Activated CD4-positive, alpha-beta T cell treated with anti-CD3 and anti-CD28 coated beads for 36 hours (primary cell): ENCODE measurements at regions not wholly inside any gene's neighbourhood (a gene's known extent, or its start where the extent isn't known, plus 50 kb on each side); places are given as distances from the start of the nearest gene placed in this dataset.

Experiments used
- ATAC-seq: fragments of 200-7000 bp; cut with Tn5 transposase; one replicate; pipeline ENCODE4 v1.10.0; 2021; ENCODE audit warnings: mild to moderate bottlenecking, moderate library complexity
- CTCF ChIA-PET: fragments of 350-600 bp; sonication (Branson Sonifier 250); formaldehyde crosslinking; loops from one replicate; lab custom pipeline; 2021; ENCODE audit warnings: antibody characterized with exemption; lab: Charles Lee
- POLR2A ChIA-PET: fragments of 350-600 bp; sonication (Branson Sonifier 250); formaldehyde crosslinking; loops from one replicate; lab custom pipeline; 2021; ENCODE audit warnings: antibody characterized with exemption, inconsistent platforms; lab: Charles Lee
- DNase-seq: peaks from one replicate; pipeline ENCODE4 v3.0.0-alpha.2; 2020
- H3K27ac Mint-ChIP-seq: one replicate; pipeline ENCODE4 v1.8.0; 2021; ENCODE audit warnings: mixed read lengths
- H3K27me3 Mint-ChIP-seq: one replicate; pipeline ENCODE4 v1.8.0; 2021; ENCODE audit warnings: mixed read lengths
- H3K36me3 Mint-ChIP-seq: one replicate; pipeline ENCODE4 v1.8.0; 2021; ENCODE audit warnings: low read depth, mixed read lengths
- H3K4me1 Mint-ChIP-seq: one replicate; pipeline ENCODE4 v1.8.0; 2021; ENCODE audit warnings: mixed read lengths
- H3K4me3 Mint-ChIP-seq: one replicate; pipeline ENCODE4 v1.8.0; 2021; ENCODE audit warnings: mild to moderate bottlenecking, moderate library complexity, mixed read lengths
- H3K9me3 Mint-ChIP-seq: one replicate; pipeline ENCODE4 v1.8.0; 2021; ENCODE audit warnings: low read depth, mixed read lengths
- intact Hi-C, 2 experiments: fragments of 100-400 bp; cut with DNase I in 1 of 2; cut with micrococcal nuclease in 1 of 2; formaldehyde crosslinking; loops; one replicate each; pipeline versions ENCODE4 v1.14.2 to v1.15.1; 2022 to 2024; cut with DNase I, micrococcal nuclease

- DNase-seq: no peak
Observed at GRCh38 chr11:26842478-26843282, 120.8 kb upstream of the SLC5A12 start.

GRCh38 chr11:26843539-26843938 lies 121.7 kb upstream of the SLC5A12 start:
- no peaks in the 10 kb centered on the region for H3K27me3 Mint-ChIP-seq
- POLR2A ChIA-PET: no interaction called here
- ATAC-seq: no peak
- no peaks in the 10 kb centered on the region for H3K36me3 Mint-ChIP-seq
- H3K9me3 Mint-ChIP-seq: peaks cover 1% of the 10 kb centered on the region
- H3K4me1 Mint-ChIP-seq: no peaks in the 10 kb centered on the region
- CTCF ChIA-PET: no interaction called here
- DNase-seq: no peak
- H3K4me3 Mint-ChIP-seq: no peak overlapping the region
- intact Hi-C loops: no loop called here
- H3K27ac Mint-ChIP-seq: no peak overlapping the region

More at GRCh38 chr11:26842478-26843282, 120.8 kb upstream of the SLC5A12 start:
- Mint-ChIP-seq H3K27ac (no peak overlapping the region), H3K36me3 (no peaks in the 10 kb centered on the region), H3K27me3 (no peaks in the 10 kb centered on the region), H3K4me1 (no peaks in the 10 kb centered on the region), H3K9me3 (peaks cover 2% of the 10 kb centered on the region), H3K4me3 (no peak overlapping the region)
- intact Hi-C loops: no loop called here
- CTCF ChIA-PET: no interaction called here
- POLR2A ChIA-PET: no interaction called here
- ATAC-seq: no peak

- ChIA-PET POLR2A (no interaction called here), CTCF (no interaction called here)
- intact Hi-C loops: no loop called here
Observed at GRCh38 chr11:26844963-26845362, 123.1 kb upstream of the SLC5A12 start.

GRCh38 chr11:26846227-26846626 lies 124.4 kb upstream of the SLC5A12 start:
- POLR2A ChIA-PET: no interaction called here
- CTCF ChIA-PET: no interaction called here
- Mint-ChIP-seq H3K9me3 (no peaks in the 10 kb centered on the region), H3K27ac (no peak overlapping the region), H3K4me1 (no peaks in the 10 kb centered on the region), H3K36me3 (no peaks in the 10 kb centered on the region), H3K4me3 (no peak overlapping the region), H3K27me3 (no peaks in the 10 kb centered on the region)
- DNase-seq (no peak), ATAC-seq (no peak)
- intact Hi-C loops: no loop called here

More at GRCh38 chr11:26844963-26845362, 123.1 kb upstream of the SLC5A12 start:
- Mint-ChIP-seq H3K4me3 (no peak overlapping the region), H3K4me1 (no peaks in the 10 kb centered on the region), H3K9me3 (no peaks in the 10 kb centered on the region), H3K27ac (no peak overlapping the region), H3K36me3 (no peaks in the 10 kb centered on the region), H3K27me3 (no peaks in the 10 kb centered on the region)
- no peak for ATAC-seq
- no peak for DNase-seq

GRCh38 chr11:26847459-26847858 lies 125.6 kb upstream of the SLC5A12 start:
- no peak overlapping the region for H3K4me3 Mint-ChIP-seq
- no peaks in the 10 kb centered on the region for H3K36me3 Mint-ChIP-seq
- POLR2A ChIA-PET: no interaction called here
- no peaks in the 10 kb centered on the region for H3K9me3 Mint-ChIP-seq
- DNase-seq (no peak), ATAC-seq (no peak)
- H3K27me3 Mint-ChIP-seq: no peaks in the 10 kb centered on the region
- intact Hi-C loops: no loop called here
- H3K4me1 Mint-ChIP-seq: no peaks in the 10 kb centered on the region
- no peak overlapping the region for H3K27ac Mint-ChIP-seq
- CTCF ChIA-PET: no interaction called here

- DNase-seq (no peak), ATAC-seq (no peak)
- no peaks in the 10 kb centered on the region for H3K27me3 Mint-ChIP-seq
- no peaks in the 10 kb centered on the region for H3K36me3 Mint-ChIP-seq
- no peaks in the 10 kb centered on the region for H3K9me3 Mint-ChIP-seq
- no peaks in the 10 kb centered on the region for H3K4me1 Mint-ChIP-seq
- no peak overlapping the region for H3K27ac Mint-ChIP-seq
- ChIA-PET CTCF (no interaction called here), POLR2A (no interaction called here)
- H3K4me3 Mint-ChIP-seq: no peak overlapping the region
- intact Hi-C loops: no loop called here
Observed at GRCh38 chr11:26847977-26848376, 126.1 kb upstream of the SLC5A12 start.

GRCh38 chr11:26849036-26849435 lies 127.2 kb upstream of the SLC5A12 start:
- H3K27me3 Mint-ChIP-seq: no peaks in the 10 kb centered on the region
- no peak overlapping the region for H3K27ac Mint-ChIP-seq
- no peak for DNase-seq
- H3K4me1 Mint-ChIP-seq: no peaks in the 10 kb centered on the region
- no peak overlapping the region for H3K4me3 Mint-ChIP-seq
- no peak for ATAC-seq
- ChIA-PET POLR2A (no interaction called here), CTCF (no interaction called here)
- no peaks in the 10 kb centered on the region for H3K36me3 Mint-ChIP-seq
- intact Hi-C loops: no loop called here
- H3K9me3 Mint-ChIP-seq: no peaks in the 10 kb centered on the region

GRCh38 chr11:26851291-26851690 lies 129.4 kb upstream of the SLC5A12 start:
- Mint-ChIP-seq H3K27ac (no peak overlapping the region), H3K9me3 (no peaks in the 10 kb centered on the region), H3K36me3 (no peaks in the 10 kb centered on the region), H3K4me1 (no peaks in the 10 kb centered on the region), H3K4me3 (no peak overlapping the region), H3K27me3 (no peaks in the 10 kb centered on the region)
- CTCF ChIA-PET: no interaction called here
- POLR2A ChIA-PET: no interaction called here
- intact Hi-C loops: no loop called here
- ATAC-seq (no peak), DNase-seq (no peak)

GRCh38 chr11:26851696-26852095 lies 129.8 kb upstream of the SLC5A12 start:
- DNase-seq (no peak), ATAC-seq (no peak)
- ChIA-PET CTCF (no interaction called here), POLR2A (no interaction called here)
- no peaks in the 10 kb centered on the region for H3K4me1 Mint-ChIP-seq
- H3K36me3 Mint-ChIP-seq: no peaks in the 10 kb centered on the region
- no peak overlapping the region for H3K4me3 Mint-ChIP-seq
- no peaks in the 10 kb centered on the region for H3K27me3 Mint-ChIP-seq
- H3K27ac Mint-ChIP-seq: no peak overlapping the region
- intact Hi-C loops: no loop called here
- H3K9me3 Mint-ChIP-seq: no peaks in the 10 kb centered on the region

- CTCF ChIA-PET: no interaction called here
- no peaks in the 10 kb centered on the region for H3K9me3 Mint-ChIP-seq
- no peak overlapping the region for H3K27ac Mint-ChIP-seq
- DNase-seq (no peak), ATAC-seq (no peak)
- POLR2A ChIA-PET: no interaction called here
- H3K4me3 Mint-ChIP-seq: no peak overlapping the region
- intact Hi-C loops: no loop called here
- no peaks in the 10 kb centered on the region for H3K36me3 Mint-ChIP-seq
- no peaks in the 10 kb centered on the region for H3K4me1 Mint-ChIP-seq
- H3K27me3 Mint-ChIP-seq: no peaks in the 10 kb centered on the region
Observed at GRCh38 chr11:26858098-26858497, 135.8 kb upstream of the FIBIN start.

GRCh38 chr11:26859416-26859815 lies 134.5 kb upstream of the FIBIN start:
- ATAC-seq (no peak), DNase-seq (no peak)
- no peaks in the 10 kb centered on the region for H3K36me3 Mint-ChIP-seq
- POLR2A ChIA-PET: no interaction called here
- CTCF ChIA-PET: no interaction called here
- H3K9me3 Mint-ChIP-seq: no peaks in the 10 kb centered on the region
- H3K27me3 Mint-ChIP-seq: no peaks in the 10 kb centered on the region
- no peak overlapping the region for H3K27ac Mint-ChIP-seq
- H3K4me3 Mint-ChIP-seq: no peak overlapping the region
- intact Hi-C loops: no loop called here
- H3K4me1 Mint-ChIP-seq: no peaks in the 10 kb centered on the region

- Mint-ChIP-seq H3K9me3 (no peaks in the 10 kb centered on the region), H3K27ac (no peak overlapping the region), H3K36me3 (no peaks in the 10 kb centered on the region), H3K27me3 (no peaks in the 10 kb centered on the region), H3K4me3 (no peak overlapping the region), H3K4me1 (no peaks in the 10 kb centered on the region)
- POLR2A ChIA-PET: no interaction called here
- CTCF ChIA-PET: no interaction called here
- intact Hi-C loops: no loop called here
- DNase-seq (no peak), ATAC-seq (no peak)
Observed at GRCh38 chr11:26860091-26860780, 133.7 kb upstream of the FIBIN start.
